ENCODE measurements at regions not wholly inside any gene's neighbourhood (a gene's known extent, or its start where the extent isn't known, plus 50 kb on each side); places are given as distances from the start of the nearest gene placed in this dataset.

- TF ChIP-seq CTCF (IDR thresholded peaks at IDR 0.05), result no peak
- no peaks in the 10 kb centered on the region for H3K27me3 Mint-ChIP-seq (ENCODE audit: low read depth)
- H3K4me1 Mint-ChIP-seq (ENCODE audit: low read depth), result peaks cover 48% of the 10 kb centered on the region
- H3K9me3 Mint-ChIP-seq (ENCODE audit: low read depth), result no peaks in the 10 kb centered on the region
- peak overlapping the region; percentile 86 for H3K27ac Mint-ChIP-seq (ENCODE audit: unreplicated experiment)
- DNase-seq (ENCODE audit: low spot score), result no peak
- H3K4me3 Mint-ChIP-seq (ENCODE audit: unreplicated experiment), result no peak overlapping the region
- H3K36me3 Mint-ChIP-seq (ENCODE audit: low read depth), result no peaks in the 10 kb centered on the region
Measured at GRCh38 chr20:17806739-17807441, 107.1 kb downstream of the BANF2 start.

GRCh38 chr20:17806107-17806506 lies 106.3 kb downstream of the BANF2 start:
- no peak for DNase-seq (ENCODE audit: low spot score)
- Mint-ChIP-seq H3K27ac (ENCODE audit: unreplicated experiment) (peak overlapping the region; percentile 86), H3K36me3 (ENCODE audit: low read depth) (no peaks in the 10 kb centered on the region), H3K27me3 (ENCODE audit: low read depth) (no peaks in the 10 kb centered on the region), H3K9me3 (ENCODE audit: low read depth) (no peaks in the 10 kb centered on the region), H3K4me3 (ENCODE audit: unreplicated experiment) (no peak overlapping the region), H3K4me1 (ENCODE audit: low read depth) (peaks cover 48% of the 10 kb centered on the region)
- no peak for TF ChIP-seq CTCF (IDR thresholded peaks at IDR 0.05)

GRCh38 chr20:17803765-17804164 lies 104.0 kb downstream of the BANF2 start:
- Mint-ChIP-seq H3K36me3 (ENCODE audit: low read depth) (peaks cover 1% of the 10 kb centered on the region), H3K4me1 (ENCODE audit: low read depth) (peaks cover 26% of the 10 kb centered on the region), H3K9me3 (ENCODE audit: low read depth) (peaks cover 2% of the 10 kb centered on the region), H3K4me3 (ENCODE audit: unreplicated experiment) (no peak overlapping the region), H3K27ac (ENCODE audit: unreplicated experiment) (no peak overlapping the region), H3K27me3 (ENCODE audit: low read depth) (no peaks in the 10 kb centered on the region)
- no peak for DNase-seq (ENCODE audit: low spot score)
- TF ChIP-seq CTCF (IDR thresholded peaks at IDR 0.05), result no peak

- peaks cover 20% of the 10 kb centered on the region for H3K4me1 Mint-ChIP-seq (ENCODE audit: low read depth)
- peaks cover 3% of the 10 kb centered on the region for H3K36me3 Mint-ChIP-seq (ENCODE audit: low read depth)
- H3K4me3 Mint-ChIP-seq (ENCODE audit: unreplicated experiment), result no peak overlapping the region
- no peak for DNase-seq (ENCODE audit: low spot score)
- no peak for TF ChIP-seq CTCF (IDR thresholded peaks at IDR 0.05)
- no peaks in the 10 kb centered on the region for H3K27me3 Mint-ChIP-seq (ENCODE audit: low read depth)
- peaks cover 3% of the 10 kb centered on the region for H3K9me3 Mint-ChIP-seq (ENCODE audit: low read depth)
- no peak overlapping the region for H3K27ac Mint-ChIP-seq (ENCODE audit: unreplicated experiment)
Measured at GRCh38 chr20:17799575-17800227, 99.9 kb downstream of the BANF2 start.

- no peak for DNase-seq (ENCODE audit: low spot score)
- H3K36me3 Mint-ChIP-seq (ENCODE audit: low read depth), result peaks cover 3% of the 10 kb centered on the region
- H3K27me3 Mint-ChIP-seq (ENCODE audit: low read depth), result no peaks in the 10 kb centered on the region
- no peak overlapping the region for H3K4me3 Mint-ChIP-seq (ENCODE audit: unreplicated experiment)
- H3K27ac Mint-ChIP-seq (ENCODE audit: unreplicated experiment), result no peak overlapping the region
- H3K4me1 Mint-ChIP-seq (ENCODE audit: low read depth), result peaks cover 20% of the 10 kb centered on the region
- H3K9me3 Mint-ChIP-seq (ENCODE audit: low read depth), result peaks cover 3% of the 10 kb centered on the region
- TF ChIP-seq CTCF (IDR thresholded peaks at IDR 0.05), result no peak
Measured at GRCh38 chr20:17798601-17799000, 98.8 kb downstream of the BANF2 start.

Data from chondrocyte (in vitro differentiated cells).